HG02623 (cell line): ENCODE measurements at regions not wholly inside any gene's neighbourhood (a gene's known extent, or its start where the extent isn't known, plus 50 kb on each side); places are given as distances from the start of the nearest gene placed in this dataset.

Source experiments
- ATAC-seq: cut with Tn5 transposase; IDR thresholded peaks from one replicate; pipeline ENCODE4 v1.9.1; 2021; ENCODE audit warnings: moderate library complexity; ENCODE audit not compliant: unreplicated experiment

GRCh38 chr7:15782656-15783055 lies 96.2 kb upstream of the MEOX2 start:
- no peak for ATAC-seq

GRCh38 chr7:15781944-15782343 lies 95.5 kb upstream of the MEOX2 start:
- ATAC-seq: no peak

GRCh38 chr7:15780271-15780670 lies 93.8 kb upstream of the MEOX2 start:
- ATAC-seq: no peak

- no peak for ATAC-seq
Measured at GRCh38 chr7:15778191-15778590, 91.7 kb upstream of the MEOX2 start.

GRCh38 chr7:15765753-15766152 lies 79.3 kb upstream of the MEOX2 start:
- no peak for ATAC-seq

GRCh38 chr7:15764851-15765382 lies 78.4 kb upstream of the MEOX2 start:
- no peak for ATAC-seq

- no peak for ATAC-seq
Measured at GRCh38 chr7:15764010-15764409, 77.5 kb upstream of the MEOX2 start.

GRCh38 chr7:15757041-15758000 lies 70.8 kb upstream of the MEOX2 start:
- no peak for ATAC-seq

GRCh38 chr7:15755061-15755460 lies 68.6 kb upstream of the MEOX2 start:
- ATAC-seq: no peak

GRCh38 chr7:15753887-15754579 lies 67.5 kb upstream of the MEOX2 start:
- no peak for ATAC-seq

GRCh38 chr7:15752377-15752776 lies 65.9 kb upstream of the MEOX2 start:
- no peak for ATAC-seq

- no peak for ATAC-seq
Measured at GRCh38 chr7:15751191-15751701, 64.8 kb upstream of the MEOX2 start.

- no peak for ATAC-seq
Measured at GRCh38 chr7:15750727-15751126, 64.2 kb upstream of the MEOX2 start.

- no peak for ATAC-seq
Measured at GRCh38 chr7:15749631-15750030, 63.1 kb upstream of the MEOX2 start.

- ATAC-seq: no peak
Measured at GRCh38 chr7:15747712-15748111, 61.2 kb upstream of the MEOX2 start.

- no peak for ATAC-seq
Measured at GRCh38 chr7:15747301-15747700, 60.8 kb upstream of the MEOX2 start.

GRCh38 chr7:15743926-15744480 lies 57.5 kb upstream of the MEOX2 start:
- no peak for ATAC-seq

- ATAC-seq: no peak
Measured at GRCh38 chr7:15737601-15738000, 51.1 kb upstream of the MEOX2 start.
